Middle frontal gyrus (tissue), 1 donor: ENCODE measurements at regions not wholly inside any gene's neighbourhood (a gene's known extent, or its start where the extent isn't known, plus 50 kb on each side); places are given as distances from the start of the nearest gene placed in this dataset.
"Not testable (repeated sequence)": the region's sequence is repeated elsewhere in the genome, so short reads cannot be mapped to it uniquely, and the experiment has no call there.

Experiments
- DNase-seq: peaks from one replicate; pipeline ENCODE4 v3.0.0-alpha.2; 2015; ENCODE audit warnings: low spot score; ENCODE audit errors: extremely low spot score

DNA sequence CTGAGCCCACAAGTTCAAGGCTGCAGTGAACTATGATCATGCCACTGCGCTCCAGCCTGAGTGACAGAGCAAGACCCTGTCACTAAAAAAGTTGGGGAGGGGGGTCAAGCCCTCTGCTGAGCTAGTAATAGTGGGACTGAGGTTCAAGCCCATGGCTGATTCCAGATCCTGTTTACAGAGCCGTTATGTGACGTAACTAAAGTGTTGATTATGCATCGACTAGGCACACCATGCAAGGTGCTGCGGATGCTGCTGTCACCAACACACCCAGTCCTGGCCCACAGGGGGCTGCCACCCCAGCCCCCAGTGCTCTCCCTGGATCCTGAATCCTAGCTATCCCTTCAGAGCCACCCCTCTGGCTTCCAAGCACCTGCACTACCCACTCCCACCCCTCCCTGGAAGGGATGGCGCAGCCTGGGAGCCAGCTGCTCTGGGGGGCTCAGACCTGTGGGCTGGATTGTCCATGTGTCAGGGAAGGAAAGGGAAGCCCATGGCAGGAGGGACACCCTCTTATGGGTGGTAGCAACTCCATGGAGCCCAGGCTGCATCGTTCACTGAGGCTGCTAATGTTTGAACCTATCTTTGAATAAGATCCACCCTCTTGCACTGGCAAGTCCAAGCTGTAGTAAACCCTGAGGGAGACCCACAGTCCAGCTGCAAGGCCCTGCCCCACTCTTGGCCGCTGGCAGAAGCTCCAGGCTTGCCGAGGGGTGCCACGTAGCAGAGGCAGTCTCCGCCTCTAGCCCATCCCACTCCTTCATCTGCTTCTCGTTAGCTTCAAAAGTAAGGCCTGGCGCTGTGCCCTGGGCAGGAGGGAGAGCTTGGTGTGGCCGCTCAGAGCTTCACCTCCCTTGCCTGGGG is 95.0 kb downstream of the SNX5 start:
- DNase-seq = no peak

DNA sequence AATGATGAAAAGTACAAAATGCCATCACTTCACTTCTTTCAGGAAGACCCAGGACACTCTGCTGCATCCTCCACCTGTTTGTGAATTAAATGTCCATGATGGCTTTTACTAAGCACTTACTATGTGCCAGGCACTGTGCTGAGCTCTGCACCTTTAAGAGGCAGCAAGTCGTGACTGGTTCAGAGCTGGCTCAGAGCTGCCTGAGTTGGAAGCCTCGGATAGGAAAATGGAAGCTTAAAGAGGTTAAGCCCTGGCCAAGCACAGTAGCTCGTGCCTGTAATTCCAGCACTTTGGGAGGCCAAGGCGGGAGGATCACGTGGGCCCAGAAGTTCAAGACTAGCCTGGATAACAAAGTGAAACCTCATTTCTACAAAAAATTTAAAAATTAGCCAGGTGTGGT is 95.6 kb downstream of the SNX5 start:
- DNase-seq = no peak

DNA sequence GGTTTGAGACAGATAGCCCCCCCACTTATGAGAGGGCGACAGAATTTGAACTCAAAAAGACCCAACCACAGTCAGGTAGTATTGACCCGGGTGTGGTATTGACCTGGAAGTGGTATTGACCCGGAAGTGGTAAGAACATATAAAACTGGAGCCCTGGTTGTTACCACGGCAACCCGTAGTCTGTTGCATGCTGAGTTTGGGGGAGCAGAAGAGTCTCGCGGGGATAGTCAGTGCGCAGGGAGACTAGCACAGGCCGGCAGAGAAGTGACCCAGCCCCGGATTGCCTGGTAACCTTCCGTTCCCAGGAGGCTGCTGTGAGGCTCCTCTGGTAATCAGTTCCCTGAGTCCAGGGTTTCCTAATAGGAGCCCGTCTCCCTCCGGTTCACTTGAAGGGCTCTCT is 96.2 kb downstream of the SNX5 start:
- DNase-seq = no peak

DNA sequence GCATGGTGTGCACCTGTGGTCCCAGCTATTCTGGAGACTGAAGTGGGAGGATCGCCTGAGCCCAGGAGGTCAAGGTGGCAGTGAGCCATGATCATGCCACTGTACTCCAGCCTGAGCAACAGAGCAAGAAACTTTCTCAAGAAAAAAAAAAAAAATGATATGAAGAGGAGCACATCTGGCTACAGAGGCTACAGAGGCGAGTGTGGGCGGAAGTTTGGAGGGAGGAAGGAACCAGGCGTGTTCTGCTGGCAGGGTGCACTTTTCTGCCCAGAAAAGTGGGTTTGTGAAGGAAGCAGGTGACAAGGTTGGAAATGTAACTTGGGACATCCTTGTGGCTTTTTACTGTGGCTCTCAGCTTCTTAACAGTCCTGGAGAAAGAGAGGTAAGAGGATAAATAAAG is 96.7 kb downstream of the SNX5 start:
- no peak for DNase-seq

DNA sequence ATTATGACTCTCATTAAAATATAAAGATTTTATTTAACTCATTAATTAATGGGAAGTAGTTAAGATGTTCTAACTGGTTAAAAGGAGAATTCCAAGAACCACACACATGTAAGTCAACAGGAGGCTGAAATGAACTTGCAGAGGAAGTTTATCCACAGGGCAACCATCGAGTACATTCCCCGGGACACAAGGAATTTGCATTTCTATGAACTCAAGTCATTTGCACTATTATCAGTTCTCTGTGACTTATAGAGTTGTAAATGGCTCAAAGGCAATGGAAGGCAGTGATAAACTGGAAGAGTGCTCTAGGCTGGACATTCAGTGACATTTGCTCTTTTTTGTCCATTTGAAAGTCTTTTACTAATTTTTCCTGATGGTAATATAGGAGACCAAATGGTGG is 97.4 kb downstream of the SNX5 start:
- no peak for DNase-seq

DNA sequence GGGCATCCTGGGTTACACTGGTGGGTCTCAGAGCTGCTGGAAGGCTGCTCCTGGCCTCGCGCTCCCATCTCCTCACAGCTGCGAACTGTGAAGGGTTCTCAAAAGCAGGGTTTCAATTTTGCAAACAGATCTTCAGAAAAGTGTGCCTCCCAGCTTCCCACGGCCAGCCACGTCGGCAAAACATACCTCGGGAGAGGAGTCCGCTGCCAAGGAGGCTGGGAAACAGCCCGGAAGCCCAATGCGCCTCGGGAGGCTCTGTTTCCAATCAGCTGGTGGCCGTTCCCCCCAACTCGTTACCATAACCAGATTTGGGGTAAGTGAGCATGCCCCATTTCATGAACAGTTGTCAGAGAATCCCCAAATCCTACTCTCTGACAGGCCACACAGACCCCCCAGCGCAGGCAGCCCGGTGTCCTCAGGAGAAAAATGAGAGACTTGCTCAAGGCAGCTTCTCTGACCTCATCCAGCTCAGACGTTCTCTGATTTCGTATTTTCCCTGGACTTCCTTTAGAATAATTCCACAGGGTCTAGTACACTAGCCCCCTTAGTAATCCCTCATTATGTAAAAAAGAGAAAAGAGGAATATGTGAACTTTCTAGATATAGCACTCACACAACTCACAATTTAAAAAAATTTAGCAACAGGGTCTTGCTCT is 98.4 kb downstream of the SNX5 start:
- no peak for DNase-seq

DNA sequence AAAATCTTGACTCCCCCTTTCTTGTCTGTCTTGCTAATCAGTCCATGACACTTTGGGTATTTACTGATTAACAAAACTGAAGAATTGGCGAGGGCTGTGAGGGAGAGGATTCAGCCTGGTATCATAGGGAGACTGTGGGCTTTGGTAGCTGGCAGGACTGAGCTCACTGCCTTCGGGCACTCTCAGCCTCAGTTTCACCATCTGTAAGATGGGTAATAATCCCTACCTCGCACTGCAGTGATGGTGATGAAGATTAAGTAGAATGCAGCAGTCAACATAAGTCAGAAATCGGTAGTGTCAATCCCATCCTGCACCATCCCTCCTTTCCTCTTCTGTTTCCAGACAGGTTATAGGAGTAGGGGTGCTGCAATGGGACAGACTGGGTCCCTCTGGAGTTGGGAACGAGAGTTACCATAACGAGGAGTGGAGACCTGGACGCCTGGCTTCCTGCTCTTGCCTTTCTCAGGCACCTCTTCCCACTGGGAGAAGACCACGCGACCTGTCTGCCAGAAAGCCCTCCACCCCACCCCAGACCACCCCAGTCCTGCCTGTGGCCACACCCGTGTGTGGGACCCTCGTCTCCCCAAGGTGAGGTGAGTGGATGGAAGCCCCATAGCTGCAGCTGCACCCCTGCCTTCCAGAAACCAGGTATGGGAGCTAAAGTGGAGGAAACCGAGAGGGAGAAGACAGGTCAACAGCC is 99.1 kb downstream of the SNX5 start:
- no peak for DNase-seq

DNA sequence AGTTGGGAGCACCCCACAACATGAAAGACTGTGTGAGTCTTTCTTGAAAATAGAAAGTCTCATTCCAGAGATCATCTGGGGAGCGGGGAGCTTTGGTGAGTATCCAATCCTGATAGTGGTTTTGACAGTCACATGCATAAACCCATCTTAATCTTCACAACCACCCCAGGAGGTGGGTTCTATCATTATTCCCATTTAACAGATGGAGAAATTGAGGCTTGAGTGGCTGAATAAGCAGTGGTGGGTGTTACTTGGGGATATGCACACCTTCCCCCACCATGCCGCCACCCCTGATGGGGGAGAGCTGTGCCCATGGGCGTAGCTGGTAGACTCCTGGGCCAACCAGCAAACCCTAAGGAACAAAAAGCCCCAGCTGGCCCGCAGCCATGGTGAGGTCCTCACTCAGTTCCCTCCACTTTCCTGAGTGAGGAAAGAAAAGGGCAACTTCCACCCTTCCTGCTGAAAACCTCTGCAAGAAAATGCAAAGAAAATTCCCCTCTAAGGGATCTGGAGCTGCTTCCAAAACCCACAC is 99.8 kb downstream of the SNX5 start:
- no peak for DNase-seq

DNA sequence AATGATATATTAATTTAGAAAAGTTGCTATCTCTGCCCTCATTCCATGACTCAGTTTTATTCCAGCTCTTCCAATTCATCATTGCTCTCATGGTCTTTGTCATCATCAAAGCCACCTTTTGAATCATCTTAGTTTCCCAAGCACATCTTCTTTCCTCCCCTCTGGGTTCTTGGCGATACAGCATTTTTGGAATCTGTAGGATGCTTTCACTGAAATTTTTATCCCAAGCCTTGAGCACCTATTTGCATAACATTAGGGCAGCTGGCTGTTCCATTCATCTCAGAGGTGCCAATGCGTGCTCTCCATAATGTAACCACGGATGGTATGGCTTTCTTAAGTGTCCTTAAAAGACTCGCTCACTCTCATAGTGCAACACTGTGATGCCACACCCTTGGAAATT is 100.4 kb downstream of the SNX5 start:
- no peak for DNase-seq

DNA sequence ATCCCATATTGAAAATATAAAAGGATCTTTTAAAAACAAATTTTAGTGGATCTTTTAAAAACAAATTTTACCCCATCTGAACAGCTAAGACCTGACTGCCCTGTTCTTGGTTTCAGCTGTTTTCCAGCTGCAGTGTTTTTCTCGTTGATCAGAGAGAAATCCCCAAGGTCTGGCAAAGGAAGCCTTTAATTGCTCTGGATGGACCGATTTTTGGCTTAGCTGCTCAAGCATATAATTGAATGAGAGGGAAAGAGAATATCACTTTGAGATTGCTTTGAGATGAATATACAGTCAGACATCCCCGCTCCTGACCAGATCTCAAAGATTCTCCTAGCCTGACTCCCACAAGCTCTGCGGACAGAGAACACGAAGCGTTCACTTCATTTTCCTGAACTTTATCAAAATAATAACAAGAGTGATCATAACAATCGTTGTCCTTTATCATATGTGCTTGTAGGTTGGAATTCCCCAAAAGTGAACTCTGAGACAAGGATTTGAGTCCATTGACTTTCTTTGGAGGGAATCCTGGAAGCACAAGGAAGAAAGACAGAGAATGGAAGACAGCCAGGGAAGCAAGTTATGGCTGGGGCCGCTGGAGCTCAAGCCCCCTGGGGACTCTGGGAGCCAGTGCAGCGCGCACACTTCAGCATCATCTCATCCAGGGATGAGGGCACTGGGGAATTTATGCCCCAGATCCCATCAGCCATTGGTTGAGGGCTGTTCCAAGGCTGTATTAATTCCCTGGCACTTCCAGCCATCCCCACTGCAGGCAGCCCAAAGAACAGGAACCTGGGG is 101.3 kb downstream of the SNX5 start:
- no peak for DNase-seq

DNA sequence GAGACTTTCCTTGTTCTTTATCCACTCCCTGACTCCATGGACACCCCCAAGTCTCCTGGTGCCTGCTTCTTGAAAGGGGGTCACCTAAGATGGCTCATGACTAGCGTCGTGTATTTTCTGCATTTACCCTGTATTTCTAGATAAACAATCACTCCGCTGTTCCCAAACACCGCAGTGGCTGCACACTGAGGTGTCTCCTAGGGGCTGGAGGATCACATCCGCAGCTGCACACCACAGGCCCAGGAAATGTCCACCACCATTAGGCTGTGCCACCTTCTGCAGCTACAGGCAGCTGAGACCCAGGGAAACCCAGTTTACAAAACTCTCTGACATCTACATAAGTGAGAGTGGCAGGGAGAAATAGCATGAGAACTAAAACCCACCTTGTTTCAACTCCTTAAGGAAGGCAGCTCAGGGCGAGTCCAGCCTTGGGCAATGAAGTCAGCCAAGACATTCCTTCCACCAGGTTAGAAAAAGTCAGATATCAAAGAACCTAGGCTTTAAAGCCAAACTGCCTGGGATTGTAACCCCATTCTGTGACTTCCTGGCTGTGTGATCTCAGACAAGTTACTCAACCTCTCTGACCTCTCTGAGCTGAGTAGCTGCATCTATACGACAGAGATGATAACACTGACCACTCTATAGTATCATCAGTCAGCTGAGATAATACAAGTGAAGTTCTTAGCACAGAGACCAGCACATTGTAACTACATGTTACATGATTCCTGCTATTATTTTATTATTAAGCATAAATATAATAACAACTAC is 102.2 kb downstream of the SNX5 start:
- DNase-seq = no peak

DNA sequence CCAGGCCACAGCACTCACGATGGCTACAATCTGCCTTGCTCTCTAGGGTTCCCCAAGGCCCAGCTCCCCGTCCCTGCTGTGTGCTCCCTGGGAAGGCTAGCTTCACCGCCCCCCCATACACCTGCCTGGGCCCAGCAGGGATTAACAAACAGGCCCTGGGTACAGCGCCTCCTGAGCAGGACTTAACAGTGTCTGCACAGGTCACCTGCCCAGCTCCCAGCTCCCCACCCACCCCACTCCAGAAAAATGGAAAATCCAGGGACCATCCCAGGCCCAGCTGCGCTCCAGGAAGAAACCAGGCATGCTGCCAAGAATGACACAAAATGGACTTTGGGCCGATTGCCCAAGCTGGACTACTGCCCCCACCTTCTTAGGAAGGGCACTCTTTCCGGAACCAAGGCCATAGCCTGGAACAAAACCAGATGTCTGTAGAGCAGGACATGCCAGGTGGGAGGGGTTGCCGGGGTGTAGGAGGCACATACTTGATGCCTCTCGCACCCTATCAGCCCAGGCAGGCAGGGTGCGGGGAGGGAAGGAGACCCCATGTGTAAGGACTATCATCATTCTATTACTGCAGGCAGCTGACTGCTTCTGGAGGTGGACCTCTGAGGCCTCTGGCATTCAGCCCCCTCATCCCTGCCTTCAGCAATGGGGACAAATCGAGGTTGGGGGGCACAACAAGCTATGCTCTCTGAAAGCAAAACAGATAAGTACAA is 104.9 kb downstream of the SNX5 start:
- DNase-seq = no peak

DNA sequence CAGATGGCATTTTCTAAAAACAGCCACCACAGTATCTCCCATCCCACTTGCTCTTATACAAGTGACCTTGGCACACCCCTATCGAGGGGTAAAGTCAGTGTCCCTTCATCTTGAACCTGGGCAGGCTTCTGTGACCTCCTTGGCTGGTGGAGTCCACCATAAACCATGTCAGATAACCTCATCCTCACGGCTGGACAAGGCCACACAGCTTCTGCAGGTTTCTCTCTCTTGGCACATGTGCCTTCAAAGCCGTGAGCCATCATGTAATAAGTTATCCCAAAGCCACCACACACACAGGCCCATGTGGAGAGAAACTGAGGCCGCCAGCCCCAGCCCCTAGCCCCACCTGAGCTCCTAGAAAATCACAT is 105.4 kb downstream of the SNX5 start:
- DNase-seq = no peak

DNA sequence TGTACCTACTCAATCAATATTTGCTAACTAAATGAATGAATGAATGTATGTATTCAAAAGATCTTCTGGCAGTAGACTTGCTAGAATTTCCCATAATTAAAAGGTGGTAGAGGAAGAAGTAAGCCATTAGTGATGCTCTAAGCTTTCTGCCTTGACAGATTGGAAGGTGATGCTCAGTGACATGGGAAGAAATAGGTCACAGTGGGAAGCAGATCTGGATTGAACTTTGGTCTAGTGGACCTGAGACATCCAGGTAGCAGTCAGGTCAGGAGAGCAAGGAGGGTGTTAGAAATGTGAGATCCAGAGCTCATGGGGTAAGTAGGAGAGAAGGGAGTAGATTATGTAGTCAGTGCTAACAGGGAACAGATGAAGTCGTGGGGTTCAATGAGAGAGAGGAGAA is 106.4 kb downstream of the SNX5 start:
- no peak for DNase-seq

DNA sequence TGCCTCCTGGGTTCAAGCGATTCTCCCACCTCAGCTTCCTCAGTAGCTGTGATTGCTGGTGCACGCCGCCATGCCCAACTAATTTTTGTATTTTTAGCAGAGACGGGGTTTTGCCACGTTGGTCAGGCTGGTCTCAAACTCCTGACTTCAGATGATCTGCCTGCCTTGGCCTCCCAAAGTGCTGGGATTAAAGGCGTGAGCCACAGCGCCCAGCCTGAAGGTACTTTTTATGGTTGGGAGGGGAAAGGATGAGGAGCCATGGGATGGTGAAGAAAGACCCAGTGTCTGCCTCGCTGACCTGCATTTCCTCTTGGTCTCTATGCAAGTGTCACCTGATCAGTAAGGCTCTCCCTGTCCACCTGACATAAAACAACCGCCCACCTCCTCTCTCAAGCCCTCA is 107.0 kb downstream of the SNX5 start:
- DNase-seq = not testable (repeated sequence)

DNA sequence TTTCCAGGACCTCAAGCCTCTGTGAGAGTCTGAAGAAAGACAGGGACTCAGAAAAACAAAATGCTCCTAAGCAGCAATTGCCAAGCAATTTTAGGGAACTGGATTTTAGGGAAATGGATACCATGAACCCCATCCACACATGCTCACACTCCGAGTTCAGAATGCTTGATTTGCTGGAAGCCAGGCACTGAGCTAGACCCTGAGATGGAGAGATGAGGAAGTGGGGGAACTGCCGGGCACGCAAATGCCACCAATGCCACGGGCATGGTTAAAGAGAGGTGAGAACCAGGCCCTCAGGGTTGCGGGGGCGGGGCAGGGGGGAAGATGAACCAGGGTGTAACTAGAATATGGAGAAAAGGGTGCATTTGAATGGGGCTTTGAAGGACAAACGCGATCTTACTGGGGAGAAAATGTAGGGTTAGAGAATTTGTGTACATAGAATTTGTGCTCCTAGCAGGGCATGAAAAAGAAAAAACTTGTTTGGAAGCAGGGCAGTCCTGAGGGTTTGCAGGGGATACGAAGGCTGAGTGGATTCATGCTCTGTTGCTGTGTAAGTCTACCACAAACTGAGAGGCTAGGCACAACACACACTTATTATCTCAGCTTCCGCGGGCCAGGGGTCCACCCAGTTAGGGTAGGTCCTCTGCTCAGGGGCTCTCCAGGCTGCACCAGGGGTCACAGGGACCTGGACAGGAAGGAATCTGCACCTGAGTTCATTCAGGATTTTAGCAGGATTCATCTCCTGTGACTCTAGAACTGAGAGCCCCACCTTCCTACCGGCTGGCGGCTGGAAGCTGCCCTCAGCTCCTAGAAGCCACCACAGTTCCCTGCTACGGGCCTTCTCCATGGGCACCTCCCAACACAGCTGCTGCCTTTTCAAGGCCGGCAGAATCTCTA is 108.0 kb downstream of the SNX5 start:
- DNase-seq = no peak

DNA sequence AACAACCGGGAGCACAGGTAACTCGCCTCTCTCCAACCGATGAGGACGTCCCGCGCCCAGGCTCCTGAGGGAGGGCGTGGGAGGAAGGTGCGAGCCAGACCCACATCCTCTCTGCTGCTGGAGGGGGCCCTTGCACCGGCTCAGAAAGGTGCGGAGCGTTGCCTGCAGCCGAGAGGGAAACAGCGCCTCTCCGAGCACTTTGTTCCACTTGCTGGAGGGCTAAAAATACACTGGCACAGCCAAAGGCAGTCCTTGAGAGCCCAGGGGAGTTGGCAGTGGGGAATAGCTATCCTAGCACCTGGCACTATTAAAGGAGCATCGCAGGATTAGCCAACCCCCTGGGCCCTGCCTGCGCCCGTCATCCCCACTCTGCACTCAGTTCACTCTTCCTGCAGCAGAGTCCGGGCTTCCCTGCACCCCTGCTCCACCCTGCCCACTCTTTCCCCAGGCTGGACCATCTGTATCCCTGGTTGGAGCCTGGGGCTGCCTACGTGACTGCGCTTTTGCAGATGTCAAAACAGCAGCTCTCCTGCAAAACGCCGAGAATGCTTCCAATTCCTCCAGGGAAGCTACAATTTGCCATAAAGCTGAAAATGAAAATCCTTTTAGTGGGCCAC is 108.9 kb downstream of the SNX5 start:
- DNase-seq = no peak

DNA sequence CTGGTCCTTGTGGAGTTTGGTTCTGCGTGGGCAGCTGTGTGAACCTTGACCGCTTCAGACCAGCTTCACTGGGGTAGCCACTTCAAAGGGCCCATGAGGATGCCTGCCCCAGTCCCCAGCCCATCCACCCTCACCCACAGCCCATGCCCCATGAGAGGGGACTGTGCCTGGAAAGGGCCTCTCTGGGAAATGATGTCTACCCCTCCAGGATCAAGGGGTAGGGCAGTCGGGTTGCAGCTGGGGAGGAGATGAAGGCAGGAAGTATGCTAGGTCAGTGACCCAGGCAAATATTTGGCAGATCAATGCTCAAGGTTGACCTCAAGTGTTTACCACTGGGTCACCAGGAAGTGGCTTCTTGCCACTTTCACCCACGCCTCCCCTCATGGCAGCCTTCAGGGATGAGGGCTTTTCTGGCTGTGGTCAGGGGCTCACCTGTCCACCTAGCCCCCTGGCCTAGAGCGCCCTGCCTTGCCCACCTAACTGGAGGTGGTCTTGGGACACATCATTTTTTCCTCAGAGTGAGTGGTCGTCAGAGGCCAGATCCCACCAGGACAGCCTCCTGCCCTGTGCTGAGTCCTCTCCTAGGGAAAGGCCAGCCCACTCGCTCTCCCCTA is 109.5 kb downstream of the SNX5 start:
- DNase-seq = no peak
